ENCODE measurements at regions not wholly inside any gene's neighbourhood (a gene's known extent, or its start where the extent isn't known, plus 50 kb on each side); places are given as distances from the start of the nearest gene placed in this dataset.

GRCh38 chr11:130638624-130639023 lies 190.2 kb downstream of the ADAMTS15 start:
- TF ChIP-seq POLR2A (IDR thresholded peaks at IDR 0.05) (no peak), CTCF (IDR thresholded peaks at IDR 0.05 in 8 of 11, conservative IDR thresholded peaks at IDR 0.05 in 3 of 11) (no peak)

Measured in spleen (tissue), 7 donors.